ENCODE measurements at regions not wholly inside any gene's neighbourhood (a gene's known extent, or its start where the extent isn't known, plus 50 kb on each side); places are given as distances from the start of the nearest gene placed in this dataset.

DNA sequence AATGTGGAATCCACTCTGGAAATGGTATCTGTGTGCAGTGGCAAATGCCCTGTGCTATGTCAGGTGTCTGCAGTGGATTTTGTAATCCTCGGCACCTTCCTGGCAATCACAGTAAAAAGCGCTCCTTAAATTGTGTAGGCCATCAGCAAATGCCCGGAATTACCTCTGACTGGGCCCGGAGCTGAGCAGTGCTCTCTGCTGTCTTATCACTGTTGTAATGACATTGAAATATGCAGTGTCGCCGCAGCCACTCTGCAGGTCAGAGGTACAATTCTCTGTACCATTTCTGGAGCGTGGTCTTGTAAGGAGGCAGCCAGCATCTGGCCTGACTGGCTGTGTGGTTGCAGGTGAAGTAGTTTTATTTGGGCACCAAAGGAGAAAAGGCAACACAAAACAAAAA is 416.4 kb upstream of the MKI67 start:
- no peak for DNase-seq (ENCODE audit: low read depth in 4 of 4, low spot score in 3 of 4)

DNA sequence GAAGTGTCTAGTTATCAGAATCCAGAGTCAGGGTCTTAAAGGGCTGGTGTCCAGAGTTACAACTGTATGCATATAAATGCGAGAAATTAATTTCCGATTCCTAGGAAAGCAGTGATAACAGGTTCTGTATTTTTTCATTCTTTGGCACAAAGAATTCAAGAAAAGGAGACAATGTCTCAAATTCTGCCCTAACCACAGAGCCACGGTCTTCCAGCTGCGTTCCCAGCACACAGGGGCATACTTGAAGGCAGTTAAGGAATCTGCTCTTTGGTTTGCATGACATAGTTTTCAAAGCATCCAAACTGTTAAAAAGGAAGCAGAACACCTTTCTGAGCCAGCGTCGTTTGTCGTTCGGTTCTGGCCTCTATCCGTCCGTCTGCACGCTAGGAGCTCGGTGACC is 416.9 kb upstream of the MKI67 start:
- no peak for DNase-seq (ENCODE audit: low read depth in 4 of 4, low spot score in 3 of 4)

DNA sequence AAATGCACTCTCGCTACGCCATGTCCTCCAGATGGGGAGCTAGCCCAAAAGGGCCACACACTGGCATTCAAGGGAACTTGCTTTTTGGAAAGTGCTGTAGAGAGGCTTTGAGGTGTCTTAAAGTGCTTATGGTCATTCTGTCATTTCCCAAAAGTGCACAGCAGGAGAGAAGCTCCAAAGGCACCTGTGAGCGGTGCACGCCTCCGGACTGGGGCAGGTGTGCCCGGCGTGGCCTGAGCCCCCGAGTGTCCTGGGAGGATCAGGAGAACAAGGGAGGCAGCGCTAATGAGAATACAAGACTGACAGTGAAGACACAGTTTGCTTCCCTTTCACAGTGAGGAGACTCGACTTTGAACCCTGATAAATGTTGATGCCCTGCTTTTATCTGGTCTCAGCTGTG is 419.0 kb upstream of the MKI67 start:
- DNase-seq (ENCODE audit: low read depth in 4 of 4, low spot score in 3 of 4): no peak

DNA sequence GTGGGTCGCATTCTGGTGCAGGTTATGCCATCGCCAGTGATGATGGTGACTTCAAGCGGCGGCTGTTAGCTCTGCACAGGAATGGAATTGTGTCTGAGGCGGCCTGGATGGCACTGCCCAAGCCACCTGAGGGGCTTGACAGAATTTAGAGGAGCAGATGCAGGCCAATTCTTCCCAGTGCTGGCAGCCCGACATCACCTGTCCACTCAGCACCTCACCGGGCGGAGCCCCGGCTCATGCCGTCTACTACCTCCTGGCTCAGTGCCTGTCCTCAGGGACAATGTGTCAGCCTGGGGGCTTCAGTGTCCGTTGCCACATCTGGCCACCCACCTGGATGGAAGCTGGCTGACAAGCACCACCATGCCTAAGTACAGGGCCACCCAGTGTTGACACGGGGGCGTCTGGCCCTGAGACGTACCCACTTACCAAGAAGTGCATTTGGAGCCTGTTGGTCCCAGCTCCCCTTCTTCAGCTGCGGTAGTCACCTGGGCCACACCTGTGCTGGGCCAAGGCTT is 420.5 kb upstream of the MKI67 start:
- no peak for DNase-seq (ENCODE audit: low read depth in 4 of 4, low spot score in 3 of 4)

DNA sequence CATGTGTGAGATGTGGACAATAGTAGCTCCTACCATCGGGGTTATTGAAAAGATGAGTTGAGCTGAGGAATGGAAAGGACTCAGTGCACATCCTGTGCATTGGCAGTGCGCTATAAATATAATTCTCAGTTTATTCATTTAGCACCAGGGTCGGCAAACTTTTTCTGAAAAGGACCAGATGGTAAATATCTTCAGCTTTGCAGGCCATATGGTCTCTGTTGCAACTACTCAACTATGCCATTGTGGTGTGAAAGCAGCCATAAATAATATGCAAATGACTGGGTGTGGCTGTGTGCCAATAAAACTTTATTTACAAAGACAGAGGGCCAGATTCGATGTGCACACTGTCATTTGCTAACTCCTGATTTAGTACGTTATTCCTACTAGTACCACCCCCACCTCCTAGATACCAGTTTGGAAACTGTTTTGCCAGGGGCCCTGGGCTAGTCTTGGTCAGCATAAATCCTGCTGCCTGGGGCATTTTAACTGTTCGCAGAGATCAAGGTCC is 422.9 kb upstream of the MKI67 start:
- DNase-seq (ENCODE audit: low read depth in 4 of 4, low spot score in 3 of 4): no peak

DNA sequence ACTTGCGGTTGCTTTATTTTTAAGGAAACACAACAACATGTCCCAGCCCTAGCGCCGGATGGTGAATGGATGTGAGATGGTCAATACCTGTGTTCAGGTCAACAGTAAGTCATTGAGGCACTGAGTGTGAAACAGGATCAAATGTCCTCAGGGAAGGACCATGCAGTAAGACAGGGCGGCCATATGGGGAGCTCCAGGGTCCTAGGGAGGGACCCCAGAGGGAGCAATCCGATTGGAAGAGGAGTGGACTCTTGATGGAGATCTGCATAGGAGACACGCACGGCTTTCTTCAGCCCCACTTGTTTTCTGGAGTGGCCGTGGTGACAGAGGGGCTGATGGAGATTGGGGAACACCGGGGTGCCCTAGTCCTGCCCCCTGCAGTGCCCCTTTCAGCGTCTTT is 423.8 kb upstream of the MKI67 start:
- no peak for DNase-seq (ENCODE audit: low read depth in 4 of 4, low spot score in 3 of 4)

DNA sequence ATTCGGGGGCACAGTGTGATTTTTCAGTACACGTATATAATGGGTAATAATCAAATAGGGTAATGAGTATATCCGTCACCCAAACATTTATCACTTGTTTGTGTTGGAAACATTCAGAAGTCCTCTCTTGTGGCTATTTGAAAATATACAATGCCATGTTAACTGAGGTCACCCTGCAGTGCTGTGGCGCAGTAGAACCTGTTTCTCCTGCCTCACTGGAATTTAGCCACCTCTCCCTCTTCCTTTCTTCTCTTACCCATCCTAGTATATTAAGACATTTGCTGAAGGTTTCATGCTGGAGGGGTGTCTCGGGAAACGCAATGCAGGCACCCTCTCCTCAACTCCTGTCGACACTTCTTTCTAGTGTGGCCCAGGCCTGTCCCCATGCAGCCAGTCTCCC is 425.3 kb upstream of the MKI67 start:
- no peak for DNase-seq (ENCODE audit: low read depth in 4 of 4, low spot score in 3 of 4)

DNA sequence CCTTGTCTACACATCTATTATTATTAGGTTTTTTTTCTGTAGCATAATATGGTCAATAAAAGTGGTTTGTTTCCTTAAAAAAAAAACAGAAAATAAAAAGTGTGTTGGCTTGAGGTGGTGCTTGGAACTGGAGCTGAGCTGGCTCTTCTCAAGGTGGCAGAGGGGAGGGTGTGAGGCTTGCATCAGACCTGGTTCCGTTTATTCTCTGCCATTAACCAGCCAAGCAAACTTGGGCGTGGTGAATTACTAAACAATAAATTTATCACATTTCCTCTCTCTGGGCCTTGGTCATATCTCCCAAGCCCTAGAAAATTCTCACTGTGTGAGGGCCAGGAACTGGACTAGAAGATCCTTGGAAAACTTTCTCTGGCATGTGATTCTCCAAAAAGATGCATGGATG is 427.5 kb upstream of the MKI67 start:
- DNase-seq (ENCODE audit: low read depth in 4 of 4, low spot score in 3 of 4): no peak

DNA sequence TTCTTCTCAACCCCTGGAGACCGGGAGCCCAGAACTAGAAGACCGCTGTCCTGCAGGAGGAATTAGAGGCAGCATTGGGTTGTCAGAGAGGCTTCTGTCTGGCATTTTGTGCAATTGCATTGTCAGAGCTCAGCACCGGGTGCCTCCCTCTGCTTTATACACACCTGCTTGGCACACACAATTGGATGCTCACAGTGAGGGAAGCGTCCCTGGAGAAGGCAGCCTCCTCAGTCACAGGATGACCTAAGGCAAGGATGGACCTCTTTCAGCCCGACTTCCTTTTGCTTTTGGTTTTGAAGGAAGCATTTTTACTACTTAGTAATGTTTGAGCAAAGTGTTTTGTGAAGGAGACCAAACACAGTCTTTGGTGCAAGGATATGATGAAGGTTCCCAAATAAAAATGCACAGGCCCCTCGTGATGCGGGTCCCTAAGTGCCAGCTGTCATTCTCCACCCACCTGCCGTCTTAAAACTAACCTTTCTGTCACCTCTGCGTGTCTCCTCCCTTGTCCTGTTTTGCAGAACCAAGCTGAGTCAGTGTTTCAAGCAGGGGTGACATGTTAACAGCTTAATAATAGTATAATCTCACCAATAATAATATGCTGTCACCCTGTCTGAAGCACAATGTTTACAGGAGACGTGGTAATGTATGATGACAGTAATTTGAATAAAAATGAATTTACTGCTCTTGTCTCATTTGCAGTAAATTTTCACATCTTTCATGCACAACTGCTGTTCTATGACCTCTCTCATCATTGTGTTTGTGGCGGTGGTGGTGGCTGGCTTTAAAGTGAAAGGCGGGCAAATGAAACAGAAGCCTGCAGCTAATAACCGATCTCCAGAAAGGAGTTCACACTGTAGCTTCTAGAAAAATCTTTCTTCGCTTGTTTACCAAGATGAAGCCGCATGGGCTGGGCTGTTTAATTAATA is 430.2 kb upstream of the MKI67 start:
- DNase-seq (ENCODE audit: low read depth in 4 of 4, low spot score in 3 of 4): no peak

DNA sequence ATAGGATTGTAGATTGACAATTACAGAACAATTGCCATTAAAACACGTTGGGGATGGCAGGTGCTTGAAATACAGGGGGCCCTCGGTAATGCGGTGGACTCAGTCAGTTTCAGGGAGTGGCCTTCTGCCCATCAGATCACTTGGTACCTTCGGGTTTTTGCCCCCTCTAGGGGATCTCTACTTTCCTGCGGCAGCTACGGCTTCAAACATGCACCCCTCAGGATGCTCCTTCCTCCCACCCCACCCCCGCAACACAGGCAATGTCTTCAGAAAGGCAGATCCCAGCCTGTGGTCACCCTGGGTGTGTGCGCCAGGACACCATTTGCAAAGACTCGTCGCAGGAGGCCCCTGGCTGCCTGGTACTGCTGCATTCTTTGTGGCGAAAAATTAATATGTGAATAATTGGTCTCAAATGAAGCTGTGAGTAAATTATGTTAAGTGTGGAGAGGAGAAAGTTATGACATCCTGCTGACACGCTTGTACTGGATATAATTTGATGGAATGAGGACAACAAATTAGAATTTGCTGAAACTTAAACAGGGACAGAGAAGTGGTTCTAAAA is 431.0 kb upstream of the MKI67 start:
- DNase-seq (ENCODE audit: low read depth in 4 of 4, low spot score in 3 of 4): no peak

DNA sequence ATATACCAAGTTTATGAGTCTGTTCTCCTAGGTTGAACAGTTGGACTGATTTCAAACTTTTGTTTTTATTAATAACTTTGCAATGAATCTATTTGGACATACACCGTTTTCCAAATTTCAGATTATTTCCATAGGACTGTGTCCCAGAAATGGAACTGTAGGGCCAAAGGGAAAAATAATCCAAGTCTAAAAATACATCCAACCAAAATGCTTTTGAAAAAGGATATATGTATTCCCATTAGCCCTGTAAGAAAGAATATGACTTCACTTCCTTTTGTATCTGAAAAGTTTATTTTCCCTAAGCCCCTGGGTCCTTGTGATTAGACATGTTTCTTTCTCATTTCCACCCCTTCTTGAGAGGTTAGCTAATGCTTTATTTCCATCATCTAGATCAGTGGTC is 434.2 kb upstream of the MKI67 start:
- no peak for DNase-seq (ENCODE audit: low read depth in 4 of 4, low spot score in 3 of 4)

DNA sequence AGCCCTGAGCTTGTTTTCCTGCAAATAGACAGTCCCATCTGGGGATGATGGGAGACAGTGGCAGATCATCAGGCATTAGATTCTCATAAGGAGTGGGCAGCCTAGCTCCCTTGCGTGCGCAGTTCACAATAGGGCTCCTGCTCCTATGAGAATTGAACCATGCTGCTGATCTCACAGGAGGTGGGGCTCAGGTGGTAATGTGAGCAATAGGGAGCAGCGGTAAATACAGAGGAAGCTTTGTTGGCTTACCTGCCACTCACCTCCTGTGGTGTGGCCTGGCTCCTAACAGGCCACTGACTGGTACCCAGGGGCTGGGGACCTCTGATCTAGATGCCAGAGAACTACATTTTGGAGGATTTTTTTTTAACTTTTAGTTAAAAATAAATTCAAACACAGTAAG is 434.8 kb upstream of the MKI67 start:
- DNase-seq (ENCODE audit: low read depth in 4 of 4, low spot score in 3 of 4): no peak

DNA sequence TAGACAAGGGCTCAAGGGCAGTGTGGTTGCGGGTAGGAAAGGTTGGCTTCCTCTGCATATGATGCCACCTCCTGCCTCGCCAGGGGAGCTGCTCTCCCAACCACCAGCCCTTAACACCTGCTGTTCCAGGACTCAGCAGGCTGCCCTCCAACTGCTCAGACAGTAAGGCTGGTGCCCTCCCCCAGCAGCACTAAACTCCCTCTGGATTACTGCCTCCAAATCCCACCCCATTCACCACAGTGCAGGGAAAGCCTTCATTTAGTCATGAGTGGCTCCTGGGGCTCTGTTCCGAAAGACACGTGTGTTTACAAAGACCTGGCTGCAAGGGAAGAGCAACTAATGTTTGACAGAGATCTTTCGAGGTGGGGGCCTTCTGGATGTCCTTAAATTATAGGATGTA is 437.2 kb upstream of the MKI67 start:
- no peak for DNase-seq (ENCODE audit: low read depth in 4 of 4, low spot score in 3 of 4)

DNA sequence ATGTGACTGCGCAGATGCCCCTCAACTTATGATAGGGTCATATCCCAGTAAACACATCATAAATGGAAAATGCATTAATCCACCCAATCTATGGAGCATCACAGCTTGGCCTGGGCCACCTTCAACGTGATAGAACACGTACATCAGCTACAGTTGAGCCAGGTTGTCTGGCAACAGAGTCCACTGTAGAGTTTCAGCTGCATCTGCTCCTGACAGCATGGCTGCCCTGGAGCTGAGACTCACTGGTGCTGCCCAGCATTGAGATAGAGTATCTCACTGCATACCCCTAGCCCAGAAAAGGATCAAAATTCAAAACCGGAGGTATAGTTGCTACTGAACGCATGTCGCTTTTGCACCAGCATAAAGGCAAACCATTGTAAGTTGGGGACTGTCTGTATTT is 437.7 kb upstream of the MKI67 start:
- no peak for DNase-seq (ENCODE audit: low read depth in 4 of 4, low spot score in 3 of 4)

DNA sequence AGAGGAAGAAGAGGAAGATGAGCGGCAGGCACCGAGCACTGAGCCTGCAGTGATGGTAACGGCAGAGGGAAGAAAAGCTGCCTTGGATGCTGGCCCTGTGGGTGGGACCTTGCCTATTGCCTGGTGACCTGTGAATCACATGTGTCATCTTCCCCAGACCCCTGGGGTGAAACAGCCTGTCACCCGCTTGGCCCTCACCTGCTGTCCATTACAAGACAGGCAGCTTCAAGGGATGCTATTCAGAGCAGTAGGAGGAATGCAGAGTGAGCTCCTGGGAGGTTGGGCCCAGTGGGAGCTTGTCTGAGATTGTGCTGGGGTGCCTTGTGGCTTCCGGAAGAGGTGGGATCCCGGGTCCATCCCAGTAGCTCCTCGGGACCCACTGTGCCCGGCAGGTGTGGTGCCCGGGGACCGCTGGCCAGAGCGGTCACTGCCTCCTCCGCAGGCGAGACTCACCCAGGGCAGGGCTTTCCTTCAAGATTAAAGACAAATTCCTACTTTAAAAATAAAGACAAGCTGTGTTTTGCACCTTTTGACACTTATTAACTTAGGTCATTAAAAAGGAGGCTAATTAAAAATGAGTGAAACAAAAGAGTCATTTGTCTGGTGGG is 440.2 kb upstream of the MKI67 start:
- DNase-seq (ENCODE audit: low read depth in 4 of 4, low spot score in 3 of 4): no peak

DNA sequence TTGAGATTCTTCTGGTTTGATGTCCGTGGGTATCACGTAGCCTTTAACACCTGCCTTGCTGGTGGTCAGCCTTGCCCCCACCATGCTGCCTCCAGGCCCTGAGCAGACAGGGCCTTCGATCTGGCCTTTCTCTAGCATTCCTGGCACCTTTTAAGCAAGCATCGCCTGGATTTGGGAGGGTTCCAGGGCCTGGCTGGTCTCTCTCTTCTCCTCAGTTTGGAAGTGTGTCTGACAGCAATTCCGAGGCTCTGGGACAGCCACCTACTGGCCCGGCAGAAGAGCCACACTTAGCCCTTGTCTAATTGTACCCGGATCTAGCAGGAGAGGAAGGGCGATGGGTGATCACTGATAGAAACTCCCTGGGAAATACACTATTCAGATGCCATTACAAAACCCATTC is 441.3 kb upstream of the MKI67 start:
- DNase-seq (ENCODE audit: low read depth in 4 of 4, low spot score in 3 of 4): no peak

DNA sequence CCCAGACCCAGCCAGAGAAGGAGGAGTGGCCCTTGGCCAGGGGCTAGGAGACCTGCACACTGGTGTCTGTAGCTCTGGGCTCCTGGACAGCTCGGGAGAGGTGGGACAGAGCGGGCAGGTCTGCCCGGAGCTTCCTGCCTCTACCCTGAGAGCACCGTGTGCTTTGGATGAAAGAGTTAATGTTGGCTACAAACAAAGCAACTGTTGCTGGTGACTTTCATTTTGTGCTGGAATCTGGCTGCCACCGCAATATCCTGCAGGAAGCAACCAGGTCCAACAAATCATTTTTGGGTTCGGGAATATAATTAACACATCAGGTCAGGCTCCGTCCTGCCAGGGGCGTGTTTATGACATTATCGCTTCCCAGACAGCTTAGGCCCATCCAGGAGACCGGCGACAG is 441.8 kb upstream of the MKI67 start:
- DNase-seq (ENCODE audit: low read depth in 4 of 4, low spot score in 3 of 4): no peak

DNA sequence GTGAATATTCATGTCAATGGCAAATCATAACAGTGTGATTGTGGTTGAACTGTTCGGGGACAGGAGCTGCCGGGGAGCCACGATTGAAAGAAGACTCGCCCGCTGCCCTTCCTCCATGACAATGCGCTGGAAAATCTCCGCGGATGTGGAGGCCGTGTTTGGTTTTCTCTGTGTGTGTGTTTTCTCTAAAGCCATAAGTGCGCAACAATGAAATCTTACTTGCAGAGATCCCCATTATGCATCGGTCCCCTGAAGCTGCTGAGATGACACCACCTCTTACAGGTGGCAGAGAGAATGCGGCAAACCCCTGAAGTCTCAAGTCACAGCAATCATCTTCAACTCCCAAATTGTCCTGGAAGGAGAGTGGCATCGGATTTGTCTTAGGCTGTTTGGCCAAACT is 442.3 kb upstream of the MKI67 start:
- DNase-seq (ENCODE audit: low read depth in 4 of 4, low spot score in 3 of 4): no peak

DNA sequence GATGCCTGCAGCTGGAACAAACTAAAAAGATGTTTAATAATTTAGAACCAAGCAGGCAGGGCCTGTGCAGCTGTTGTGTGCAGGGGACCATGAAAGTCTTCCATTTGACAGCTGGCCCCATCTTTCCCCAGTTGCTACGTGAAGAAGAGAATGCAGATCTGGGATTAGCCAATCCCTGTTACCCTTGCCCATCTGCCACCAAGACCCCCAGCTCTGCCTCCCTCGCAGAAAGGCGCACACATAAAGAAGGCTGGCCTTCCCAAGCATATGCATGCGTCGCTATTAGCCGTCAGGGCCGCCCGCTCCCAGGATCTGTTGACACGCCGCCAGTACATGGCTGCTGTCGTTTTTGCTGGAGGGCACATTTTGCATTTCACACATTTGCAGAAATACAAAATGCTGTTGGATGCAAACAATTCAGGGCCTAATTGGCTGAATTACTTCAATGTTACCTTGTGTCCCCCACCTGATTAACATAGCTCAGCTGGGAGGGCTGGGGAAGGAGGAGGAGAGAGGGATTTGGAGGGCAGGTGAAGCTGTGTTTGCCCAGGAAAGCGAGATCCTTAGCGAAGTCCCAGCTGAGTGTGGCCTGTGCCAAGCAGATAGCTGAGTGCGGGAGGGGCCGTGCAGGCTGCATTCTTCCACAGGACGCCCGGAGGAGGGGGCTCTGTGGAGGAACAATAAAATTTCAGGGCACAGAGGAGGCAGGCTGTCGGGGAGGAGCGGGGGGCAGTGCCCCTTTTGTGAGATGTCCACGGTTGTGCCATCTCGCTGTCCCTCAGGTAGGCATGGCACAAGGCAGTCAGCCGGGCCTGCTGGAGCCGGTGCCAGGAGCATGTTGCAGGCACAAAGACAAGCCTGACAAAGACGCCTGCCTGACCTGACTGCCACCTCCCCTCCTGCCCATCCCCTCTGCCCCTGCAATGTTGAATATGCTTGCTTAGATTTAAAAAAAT is 443.0 kb upstream of the MKI67 start:
- no peak for DNase-seq (ENCODE audit: low read depth in 4 of 4, low spot score in 3 of 4)

DNA sequence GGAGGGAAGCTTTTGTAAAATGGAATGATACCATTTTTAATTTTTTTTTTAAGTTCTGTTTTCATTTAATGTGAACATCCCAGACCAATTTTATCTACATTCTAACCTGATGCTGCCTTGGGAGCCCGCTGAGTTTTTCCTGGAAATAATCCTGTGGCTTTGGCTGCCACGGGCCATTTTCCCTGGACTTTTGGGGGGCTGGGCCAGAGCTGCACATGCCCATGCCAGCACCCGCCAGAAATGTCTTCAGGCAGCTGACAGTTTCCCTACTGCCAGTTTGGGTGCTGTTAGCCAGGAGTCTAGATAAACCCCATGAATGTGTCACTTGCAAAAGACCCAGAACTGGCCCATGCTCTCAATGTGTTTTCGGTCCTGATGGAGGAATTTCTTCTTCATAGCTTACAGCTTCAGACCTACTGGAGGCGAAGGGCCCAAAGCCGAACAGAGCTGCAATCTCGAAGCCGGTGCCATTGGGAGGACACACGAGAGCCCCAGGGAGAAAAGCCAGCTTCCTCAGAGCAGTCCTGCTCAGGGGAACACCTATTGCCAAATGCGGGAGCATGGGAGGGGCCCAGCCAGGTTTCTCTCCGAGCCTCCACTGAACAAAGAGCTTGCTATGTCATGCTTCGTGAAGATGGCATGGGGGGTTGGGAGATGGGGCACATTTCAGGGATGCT is 444.2 kb upstream of the MKI67 start:
- DNase-seq (ENCODE audit: low read depth in 4 of 4, low spot score in 3 of 4): no peak

All from right renal pelvis (tissue), 4 donors.